Activated CD8-positive, alpha-beta T cell treated with anti-CD3 and anti-CD28 coated beads, Interleukin-2, amount 10 ng/mL, durations not matched to agents 7 days and 5 days (primary cell): ENCODE measurements at regions not wholly inside any gene's neighbourhood (a gene's known extent, or its start where the extent isn't known, plus 50 kb on each side); places are given as distances from the start of the nearest gene placed in this dataset.
"Not testable (repeated sequence)": the region's sequence is repeated elsewhere in the genome, so short reads cannot be mapped to it uniquely, and the experiment has no call there.

Experiments used
- ATAC-seq: fragments of 150-1000 bp; cut with Tn5 transposase; one replicate; pipeline ENCODE4 v1.10.0; 2021; ENCODE audit warnings: moderate library complexity
- CTCF ChIA-PET: fragments of 350-600 bp; sonication (Branson Sonifier 250); formaldehyde crosslinking; loops from one replicate; lab custom pipeline; 2021; ENCODE audit warnings: antibody characterized with exemption; lab: Charles Lee
- POLR2A ChIA-PET: fragments of 350-600 bp; sonication (Branson Sonifier 250); formaldehyde crosslinking; loops from one replicate; lab custom pipeline; 2021; ENCODE audit warnings: antibody characterized with exemption; lab: Charles Lee
- DNase-seq: peaks from one replicate; pipeline ENCODE4 v3.0.0-alpha.2; 2020
- H3K27ac Mint-ChIP-seq: one replicate; pipeline ENCODE4 v1.8.0; 2021; ENCODE audit warnings: mild to moderate bottlenecking, mixed read lengths
- H3K27me3 Mint-ChIP-seq: one replicate; pipeline ENCODE4 v1.8.0; 2021; ENCODE audit warnings: low read depth, mixed read lengths
- H3K36me3 Mint-ChIP-seq: one replicate; pipeline ENCODE4 v1.8.0; 2021; ENCODE audit warnings: low read depth, mixed read lengths
- H3K4me1 Mint-ChIP-seq: one replicate; pipeline ENCODE4 v1.8.0; 2021; ENCODE audit warnings: low read depth, mixed read lengths
- H3K4me3 Mint-ChIP-seq: one replicate; pipeline ENCODE4 v1.8.0; 2021; ENCODE audit warnings: mild to moderate bottlenecking, mixed read lengths
- H3K9me3 Mint-ChIP-seq: one replicate; pipeline ENCODE4 v1.8.0; 2022; ENCODE audit warnings: mixed read lengths; ENCODE audit not compliant: insufficient read depth

GRCh38 chr15:69924531-69924930 is 173.2 kb downstream of the TLE3 start:
- Mint-ChIP-seq H3K4me1 (no peaks in the 10 kb centered on the region), H3K36me3 (no peaks in the 10 kb centered on the region), H3K9me3 (peaks cover 18% of the 10 kb centered on the region), H3K27ac (no peak overlapping the region), H3K4me3 (no peak overlapping the region), H3K27me3 (peaks cover 19% of the 10 kb centered on the region)
- POLR2A ChIA-PET, result interaction anchor here (0.7 kb wide), 1 partner anchor 208 kb away, joined by 3 read pairs; no protein-coding TSS in a partner anchor
- DNase-seq (no peak), ATAC-seq (no peak)
- CTCF ChIA-PET, result no interaction called here

- H3K4me1 Mint-ChIP-seq, result no peaks in the 10 kb centered on the region
- CTCF ChIA-PET, result interaction anchor here (0.9 kb wide), 1 partner anchor 9 kb away, joined by 3 read pairs; no protein-coding TSS in a partner anchor
- H3K4me3 Mint-ChIP-seq, result no peak overlapping the region
- POLR2A ChIA-PET, result no interaction called here
- peaks cover 21% of the 10 kb centered on the region for H3K9me3 Mint-ChIP-seq
- no peaks in the 10 kb centered on the region for H3K36me3 Mint-ChIP-seq
- no peak overlapping the region for H3K27ac Mint-ChIP-seq
- peaks cover 21% of the 10 kb centered on the region for H3K27me3 Mint-ChIP-seq
- DNase-seq (no peak), ATAC-seq (no peak)
Observed at GRCh38 chr15:69926006-69926405, 171.7 kb downstream of the TLE3 start.

DNA sequence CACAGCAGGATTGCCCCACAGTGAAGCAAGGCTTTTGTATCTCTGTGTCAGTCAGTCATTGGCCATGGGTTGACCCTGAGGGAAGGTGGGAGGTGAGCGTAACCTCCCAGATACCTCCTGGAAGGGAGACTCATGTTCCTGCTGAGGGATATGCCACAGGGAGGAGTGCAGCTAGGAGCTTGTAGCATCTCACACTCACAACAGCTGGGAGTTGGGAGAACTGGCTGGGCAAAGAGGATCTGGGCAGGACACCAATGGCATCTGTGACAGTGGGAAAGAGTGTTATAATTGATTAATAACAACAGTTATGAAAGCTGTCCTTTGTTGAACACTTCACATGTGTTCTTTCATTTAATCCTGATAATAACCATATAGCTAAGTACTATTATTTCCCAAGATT is 171.0 kb downstream of the TLE3 start:
- peaks cover 19% of the 10 kb centered on the region for H3K27me3 Mint-ChIP-seq
- no peak overlapping the region for H3K4me3 Mint-ChIP-seq
- ChIA-PET POLR2A (no interaction called here), CTCF (no interaction called here)
- DNase-seq (no peak), ATAC-seq (no peak)
- H3K9me3 Mint-ChIP-seq, result peaks cover 21% of the 10 kb centered on the region
- no peaks in the 10 kb centered on the region for H3K36me3 Mint-ChIP-seq
- no peak overlapping the region for H3K27ac Mint-ChIP-seq
- no peaks in the 10 kb centered on the region for H3K4me1 Mint-ChIP-seq

- H3K36me3 Mint-ChIP-seq, H3K27ac Mint-ChIP-seq, H3K4me1 Mint-ChIP-seq, CTCF ChIA-PET, H3K4me3 Mint-ChIP-seq, POLR2A ChIA-PET, ATAC-seq, DNase-seq: not testable (repeated sequence)
- Mint-ChIP-seq H3K9me3 (peaks cover 16% of the 10 kb centered on the region), H3K27me3 (peaks cover 19% of the 10 kb centered on the region)
Observed at GRCh38 chr15:69928890-69929289, 168.8 kb downstream of the TLE3 start.

- ChIA-PET CTCF (no interaction called here), POLR2A (no interaction called here)
- H3K27ac Mint-ChIP-seq, result no peak overlapping the region
- no peak overlapping the region for H3K4me3 Mint-ChIP-seq
- H3K9me3 Mint-ChIP-seq, result peaks cover 7% of the 10 kb centered on the region
- H3K36me3 Mint-ChIP-seq, result no peaks in the 10 kb centered on the region
- no peak for ATAC-seq
- H3K27me3 Mint-ChIP-seq, result peaks cover 26% of the 10 kb centered on the region
- no peak for DNase-seq
- H3K4me1 Mint-ChIP-seq, result no peaks in the 10 kb centered on the region
Observed at GRCh38 chr15:69929905-69930630, 167.6 kb downstream of the TLE3 start.

GRCh38 chr15:69930754-69931153 is 167.0 kb downstream of the TLE3 start:
- H3K27ac Mint-ChIP-seq, result no peak overlapping the region

GRCh38 chr15:69931156-69931555 is 166.6 kb downstream of the TLE3 start:
- no peak for DNase-seq
- CTCF ChIA-PET, result no interaction called here
- ATAC-seq, result no peak
- no peak overlapping the region for H3K27ac Mint-ChIP-seq
- H3K27me3 Mint-ChIP-seq, result peaks cover 35% of the 10 kb centered on the region
- POLR2A ChIA-PET, result no interaction called here
- H3K4me3 Mint-ChIP-seq, result no peak overlapping the region
- H3K36me3 Mint-ChIP-seq, result no peaks in the 10 kb centered on the region
- no peaks in the 10 kb centered on the region for H3K4me1 Mint-ChIP-seq
- peaks cover 6% of the 10 kb centered on the region for H3K9me3 Mint-ChIP-seq

More at GRCh38 chr15:69930754-69931153, 167.0 kb downstream of the TLE3 start:
- H3K4me1 Mint-ChIP-seq, result no peaks in the 10 kb centered on the region
- H3K36me3 Mint-ChIP-seq, result no peaks in the 10 kb centered on the region
- POLR2A ChIA-PET, result no interaction called here
- CTCF ChIA-PET, result no interaction called here
- H3K9me3 Mint-ChIP-seq, result peaks cover 7% of the 10 kb centered on the region
- ATAC-seq, result no peak
- H3K27me3 Mint-ChIP-seq, result peaks cover 33% of the 10 kb centered on the region
- H3K4me3 Mint-ChIP-seq, result no peak overlapping the region
- no peak for DNase-seq

DNA sequence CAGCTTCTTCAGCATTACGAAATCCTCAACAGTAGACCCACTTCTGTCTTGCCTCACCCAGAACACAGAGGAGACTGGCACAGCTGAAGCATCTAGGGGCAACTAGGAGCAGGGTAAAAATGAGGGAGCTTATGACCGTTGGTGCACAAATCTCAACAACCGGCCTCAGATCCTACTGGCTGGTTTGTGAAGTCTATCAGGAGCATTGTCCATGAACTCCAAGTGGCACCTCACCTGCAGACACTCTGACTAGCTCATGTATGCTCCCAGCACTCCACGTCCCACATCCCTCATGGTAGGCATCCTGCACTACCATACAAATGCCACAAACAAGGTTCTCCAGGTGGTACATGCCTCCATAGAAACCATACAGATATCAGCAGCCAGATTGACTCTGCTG is 163.1 kb downstream of the TLE3 start:
- H3K36me3 Mint-ChIP-seq, result no peaks in the 10 kb centered on the region
- POLR2A ChIA-PET, result no interaction called here
- H3K4me1 Mint-ChIP-seq, result no peaks in the 10 kb centered on the region
- H3K27me3 Mint-ChIP-seq, result peaks cover 45% of the 10 kb centered on the region
- no peak overlapping the region for H3K27ac Mint-ChIP-seq
- ATAC-seq, result no peak
- CTCF ChIA-PET, result interaction anchor here (2.3 kb wide), 1 partner anchor 10 kb away, joined by 5 read pairs; no protein-coding TSS in a partner anchor
- H3K9me3 Mint-ChIP-seq, result peaks cover 8% of the 10 kb centered on the region
- no peak for DNase-seq
- no peak overlapping the region for H3K4me3 Mint-ChIP-seq

DNA sequence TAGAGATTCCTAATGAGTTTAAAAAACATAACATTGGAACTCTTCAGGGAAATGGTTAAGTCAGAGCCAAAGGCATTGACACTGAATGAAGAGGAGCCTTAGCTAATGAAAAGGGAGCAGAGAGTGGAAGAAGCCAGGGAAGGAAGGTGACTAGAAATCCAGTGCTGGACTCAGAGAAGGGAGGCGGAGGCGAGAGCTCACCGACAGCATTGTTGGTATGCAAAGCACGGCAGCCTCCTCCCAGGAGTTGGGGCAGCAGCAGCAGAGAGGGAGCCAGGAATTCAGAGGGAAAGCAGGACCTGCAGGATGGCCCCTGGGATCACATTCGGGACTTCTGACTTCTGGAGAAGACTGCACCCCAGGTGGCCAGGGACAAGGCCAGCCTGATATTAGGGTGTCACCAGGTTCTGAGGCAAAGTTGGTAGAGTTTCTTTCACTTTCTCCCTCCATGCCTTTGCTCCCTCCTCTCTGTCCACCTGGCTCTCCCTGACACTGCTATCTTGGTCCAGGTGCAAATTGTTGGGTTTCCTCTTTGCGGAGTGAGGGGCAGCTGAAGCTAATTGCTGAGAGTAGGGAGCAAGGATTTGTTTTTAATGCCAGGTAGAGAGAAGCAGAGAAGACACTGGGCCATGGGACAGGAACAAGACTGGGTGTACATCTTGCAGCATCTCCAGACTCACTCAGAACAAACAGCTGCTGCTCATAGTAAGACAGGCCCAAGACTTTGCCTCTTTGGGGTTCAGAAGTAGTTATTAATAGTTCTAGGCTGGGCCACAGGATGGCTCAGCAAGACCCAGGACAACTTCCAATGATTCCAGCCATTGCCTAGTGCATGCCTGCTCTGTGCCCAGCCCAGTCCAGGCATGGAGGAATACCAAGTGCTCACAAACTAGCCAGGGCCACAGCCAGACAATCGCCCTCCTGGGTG is 157.9 kb downstream of the TLE3 start:
- H3K4me1 Mint-ChIP-seq, result no peaks in the 10 kb centered on the region
- POLR2A ChIA-PET, result no interaction called here
- H3K27me3 Mint-ChIP-seq, result peaks cover 30% of the 10 kb centered on the region
- H3K9me3 Mint-ChIP-seq, result peaks cover 5% of the 10 kb centered on the region
- CTCF ChIA-PET, result no interaction called here
- no peaks in the 10 kb centered on the region for H3K36me3 Mint-ChIP-seq
- DNase-seq (no peak), ATAC-seq (no peak)
- no peak overlapping the region for H3K27ac Mint-ChIP-seq
- no peak overlapping the region for H3K4me3 Mint-ChIP-seq

DNA sequence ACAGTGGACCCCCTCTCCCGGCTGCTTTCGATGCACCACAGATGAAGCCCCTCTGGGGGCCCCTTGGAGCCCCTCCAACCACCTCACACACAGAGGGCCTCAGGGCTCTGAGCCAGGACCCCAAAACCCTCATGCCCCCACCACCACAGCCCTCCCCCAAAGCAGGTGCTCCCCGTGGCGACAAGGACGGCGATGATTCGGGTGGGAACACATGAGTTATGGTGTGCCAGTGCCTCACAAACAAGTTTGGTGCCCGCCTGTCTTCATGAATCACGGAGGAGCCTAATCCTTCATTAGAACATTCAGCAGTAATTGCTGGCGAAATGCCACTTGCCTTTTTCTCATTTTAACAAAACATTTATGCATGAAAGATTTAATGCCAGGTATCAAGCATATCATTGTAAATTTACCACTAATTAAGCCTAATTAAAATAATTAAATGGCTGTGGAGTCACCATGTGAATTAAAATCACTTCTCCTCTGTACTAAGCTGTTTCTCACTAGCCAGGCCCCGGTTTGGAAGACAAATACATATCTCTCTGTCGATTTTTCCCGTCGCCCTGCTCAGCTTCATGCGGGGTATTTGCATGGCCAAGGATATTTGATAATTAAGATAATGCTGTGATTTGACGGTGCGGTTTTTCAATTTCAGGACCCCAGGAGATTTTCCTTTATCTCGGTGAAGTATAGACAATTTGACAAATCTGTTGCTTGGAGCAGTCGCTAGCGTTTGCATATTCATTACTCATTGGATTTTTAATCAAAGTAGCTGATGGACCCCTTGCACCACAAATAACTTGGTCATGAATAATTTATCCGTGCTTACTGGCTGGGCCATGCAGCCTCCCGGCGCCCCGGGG is 157.0 kb downstream of the TLE3 start:
- POLR2A ChIA-PET, result no interaction called here
- H3K27ac Mint-ChIP-seq, result no peak overlapping the region
- peaks cover 21% of the 10 kb centered on the region for H3K27me3 Mint-ChIP-seq
- DNase-seq (no peak), ATAC-seq (no peak)
- H3K4me1 Mint-ChIP-seq, result no peaks in the 10 kb centered on the region
- no peaks in the 10 kb centered on the region for H3K36me3 Mint-ChIP-seq
- H3K9me3 Mint-ChIP-seq, result peaks cover 5% of the 10 kb centered on the region
- H3K4me3 Mint-ChIP-seq, result no peak overlapping the region
- CTCF ChIA-PET, result no interaction called here

GRCh38 chr15:69941301-69941605 is 156.5 kb downstream of the TLE3 start:
- H3K4me1 Mint-ChIP-seq, result no peaks in the 10 kb centered on the region
- H3K4me3 Mint-ChIP-seq, result no peak overlapping the region
- ATAC-seq (no peak), DNase-seq (no peak)
- H3K36me3 Mint-ChIP-seq, result no peaks in the 10 kb centered on the region
- H3K27me3 Mint-ChIP-seq, result peaks cover 22% of the 10 kb centered on the region
- peaks cover 5% of the 10 kb centered on the region for H3K9me3 Mint-ChIP-seq
- ChIA-PET CTCF (no interaction called here), POLR2A (no interaction called here)
- H3K27ac Mint-ChIP-seq, result no peak overlapping the region
